Posterior cingulate gyrus (tissue), 11 donors: ENCODE measurements at regions not wholly inside any gene's neighbourhood (a gene's known extent, or its start where the extent isn't known, plus 50 kb on each side); places are given as distances from the start of the nearest gene placed in this dataset.

Experiments used
- DNase-seq, 10 donors: peaks; one replicate each; pipeline versions ENCODE4 v3.0.0 to v3.0.0-alpha.2; 2020 to 2021; ENCODE audit warnings: mixed read lengths in 3 of 10
- intact Hi-C: fragments of 100-400 bp; cut with DNase I; formaldehyde crosslinking; loops from one replicate; pipeline ENCODE4 v1.15.1; 2023

DNA sequence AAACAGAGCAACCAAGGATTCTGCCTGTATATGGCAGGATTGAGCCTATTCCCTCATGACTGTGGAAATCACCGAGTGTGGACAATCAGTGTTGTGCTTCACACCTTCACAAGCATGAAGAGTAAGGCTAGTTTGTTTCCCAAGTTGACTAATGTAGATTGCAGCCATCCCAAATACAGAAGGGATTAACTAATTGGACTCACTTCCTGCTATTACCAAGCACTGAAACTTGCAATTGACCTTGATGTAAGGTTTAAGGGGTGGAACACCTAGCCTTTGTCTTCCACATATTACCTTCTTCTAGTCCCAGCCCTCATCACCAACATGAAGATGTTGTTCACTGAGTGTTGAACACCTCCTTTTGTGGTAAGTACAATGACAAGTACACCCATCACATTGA lies 120.9 kb upstream of the RND3 start:
- intact Hi-C loops: no loop called here
- DNase-seq: no peak

DNA sequence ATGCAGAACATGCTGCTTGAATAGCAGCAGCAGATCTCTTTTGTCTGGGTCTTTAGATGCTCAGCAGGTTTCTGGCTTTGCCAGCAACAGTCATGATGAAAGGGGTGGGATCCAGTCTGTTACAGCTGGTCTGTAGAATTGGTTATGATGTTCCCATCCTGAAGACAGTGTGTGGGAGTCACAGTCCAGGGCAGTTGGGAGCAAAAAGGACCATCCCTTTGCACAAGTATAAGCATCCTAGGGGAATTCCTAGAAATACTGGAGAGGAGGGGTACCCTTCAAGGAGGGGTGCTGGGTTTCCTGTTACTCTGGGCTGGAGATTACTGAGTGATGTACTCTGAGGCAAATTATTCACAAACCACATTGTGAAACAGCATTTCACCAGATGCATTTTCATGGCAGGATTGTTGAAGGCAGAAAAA lies 119.9 kb upstream of the RND3 start:
- no peak for DNase-seq
- intact Hi-C loops: no loop called here

DNA sequence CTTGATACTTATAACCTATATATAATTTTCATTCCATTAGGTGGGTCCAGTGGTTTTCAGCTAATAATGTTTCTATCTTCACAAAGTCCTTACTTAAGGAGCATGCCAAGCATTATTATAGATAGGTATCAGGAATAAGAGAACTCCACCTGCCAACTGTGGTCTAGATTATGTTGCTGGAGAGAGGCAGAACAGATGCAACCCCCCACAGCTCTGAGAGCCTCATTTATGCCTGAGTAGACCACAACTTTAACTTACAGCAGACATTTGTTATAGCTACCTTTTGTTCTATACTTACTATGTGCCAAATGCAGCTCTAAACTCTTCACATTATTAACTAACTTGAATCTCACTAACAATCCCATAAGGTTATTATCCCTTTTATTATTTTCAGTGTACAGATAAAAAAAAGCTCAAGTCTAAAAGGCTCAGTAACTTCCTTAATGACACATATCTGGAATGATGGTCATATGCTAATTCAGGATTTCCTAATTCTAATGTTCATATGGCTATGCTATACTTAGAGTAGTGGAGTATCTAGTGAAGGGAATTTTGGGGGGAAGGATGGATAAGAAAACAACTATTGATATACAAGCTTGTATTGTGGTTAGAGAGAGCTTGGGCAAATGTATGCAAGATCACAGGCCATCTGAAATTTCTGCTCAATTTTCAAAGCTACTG lies 119.1 kb upstream of the RND3 start:
- no peak for DNase-seq
- intact Hi-C loops: no loop called here

DNA sequence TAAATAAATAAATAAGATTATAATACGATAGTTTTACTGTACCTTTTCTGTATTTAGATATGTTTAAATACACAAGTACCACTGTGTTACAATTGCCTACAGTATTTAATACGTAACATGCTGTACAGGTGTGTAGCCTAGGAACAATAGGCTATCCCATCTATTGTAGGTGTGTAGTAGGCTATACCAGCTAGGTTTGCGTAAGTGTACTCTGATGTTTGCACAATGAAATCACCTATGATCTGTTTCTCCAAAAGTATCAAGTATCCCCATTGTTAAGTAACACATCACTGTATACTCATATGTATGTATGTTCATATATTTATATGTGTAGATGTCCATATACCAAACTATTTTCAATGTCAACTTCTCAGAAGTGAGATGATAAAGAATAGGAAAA lies 118.2 kb upstream of the RND3 start:
- no peak for DNase-seq
- intact Hi-C loops: no loop called here

DNA sequence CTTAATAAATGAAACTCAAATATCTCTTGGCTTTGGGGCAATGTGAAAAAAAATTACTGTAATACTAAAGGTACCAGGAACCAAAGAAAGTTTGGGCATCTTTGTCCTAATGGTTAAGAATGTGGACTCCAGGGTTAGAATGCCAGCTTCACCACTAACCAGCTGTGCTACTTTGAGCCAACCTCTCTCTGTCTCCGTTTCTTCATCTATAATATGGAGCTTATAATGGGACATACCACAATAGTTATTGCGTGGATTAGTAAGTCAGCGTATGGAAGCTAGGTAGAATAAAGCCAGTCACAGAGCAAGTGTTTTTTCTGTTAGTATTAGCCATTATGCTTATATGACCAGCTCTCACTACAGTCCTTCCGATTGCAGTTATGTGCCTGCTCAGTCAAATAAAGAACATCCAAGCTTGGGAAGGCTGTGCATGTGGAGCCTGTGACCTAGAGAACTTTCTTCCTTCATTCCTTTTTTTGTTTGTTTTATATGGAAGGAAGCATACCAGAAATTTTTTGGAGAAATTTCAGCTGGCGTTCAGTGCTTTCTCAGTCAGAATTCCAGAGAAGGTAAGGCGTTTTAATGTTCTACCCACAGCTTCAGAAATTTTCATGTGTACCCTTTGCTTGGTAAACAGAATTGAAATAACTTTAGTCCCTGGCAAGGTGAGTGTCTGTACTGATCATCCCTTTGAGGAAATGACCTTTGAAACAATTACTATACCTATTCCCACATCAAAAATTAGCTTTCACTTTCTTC lies 114.0 kb upstream of the RND3 start:
- intact Hi-C loops: no loop called here
- no peak for DNase-seq

DNA sequence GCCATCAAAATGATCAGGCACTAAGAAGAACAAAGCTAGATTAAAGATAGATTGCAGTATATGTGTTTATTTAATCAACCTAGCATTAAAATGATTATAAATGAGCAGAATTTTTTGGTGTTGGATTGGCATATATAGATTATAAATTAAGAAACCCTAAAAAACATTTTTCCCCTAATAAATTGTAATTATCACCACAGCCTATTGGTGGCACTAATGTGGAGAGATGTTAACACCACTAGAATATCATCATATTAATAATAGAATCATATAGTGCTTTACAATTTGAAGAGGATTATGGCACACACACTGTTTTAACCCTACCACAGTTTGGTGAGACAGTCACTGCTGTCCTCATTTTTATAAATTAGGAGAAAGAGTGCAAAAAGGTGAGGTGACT lies 112.4 kb upstream of the RND3 start:
- DNase-seq: no peak

DNA sequence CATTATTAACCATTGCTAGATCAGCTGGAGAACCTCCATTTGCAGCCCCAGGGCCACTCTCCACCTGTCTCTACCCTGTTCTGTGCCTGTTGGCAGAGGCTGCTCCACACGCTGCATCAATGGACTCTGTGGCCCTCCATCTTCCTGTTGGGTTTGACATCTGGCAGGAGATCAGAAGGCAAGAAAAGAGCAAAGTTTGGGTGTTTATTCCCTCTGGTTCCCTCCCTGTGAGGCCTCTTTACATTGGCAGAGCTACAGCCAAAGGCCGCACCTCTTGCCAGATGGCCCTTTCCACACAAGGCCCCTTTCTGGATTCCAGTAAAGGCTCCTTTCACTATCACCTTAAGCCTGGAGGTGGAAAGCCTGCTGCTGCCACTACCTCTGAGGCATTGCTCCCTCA lies 110.9 kb upstream of the RND3 start:
- intact Hi-C loops: no loop called here
- DNase-seq: no peak

More for the DNA sequence above, 112.4 kb upstream of the RND3 start:
- intact Hi-C loops: no loop called here

DNA sequence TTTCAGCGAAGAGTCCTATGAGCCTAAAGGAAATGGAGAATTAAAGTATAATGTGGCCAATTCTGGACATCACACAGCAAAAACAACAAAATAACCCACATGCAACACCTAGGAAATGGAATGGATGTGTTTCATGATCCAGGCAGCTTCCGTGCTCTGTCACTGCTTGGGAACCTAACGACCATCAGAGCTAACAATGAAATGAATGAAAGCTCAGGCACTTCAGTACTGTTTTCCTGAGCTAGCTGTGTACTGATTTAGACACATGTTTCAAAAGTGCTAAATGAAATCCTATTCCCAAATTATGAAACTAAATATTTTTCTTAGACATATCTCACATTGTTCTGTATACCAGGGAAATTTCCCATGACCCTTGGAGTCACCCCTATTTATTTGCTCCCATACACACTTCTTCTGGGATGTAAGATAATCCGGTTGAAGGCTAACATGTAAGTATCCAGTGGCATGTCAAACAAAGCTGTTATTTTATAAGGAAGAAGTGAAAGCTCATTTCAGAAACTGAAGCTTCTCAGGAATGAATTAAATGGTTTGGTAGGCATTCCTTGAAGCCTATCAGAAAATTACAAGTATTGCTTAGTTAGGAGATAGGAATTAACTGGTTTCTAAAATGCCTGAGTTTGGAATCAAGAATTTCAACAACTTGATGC lies 108.5 kb upstream of the RND3 start:
- intact Hi-C loops: no loop called here
- no peak for DNase-seq

DNA sequence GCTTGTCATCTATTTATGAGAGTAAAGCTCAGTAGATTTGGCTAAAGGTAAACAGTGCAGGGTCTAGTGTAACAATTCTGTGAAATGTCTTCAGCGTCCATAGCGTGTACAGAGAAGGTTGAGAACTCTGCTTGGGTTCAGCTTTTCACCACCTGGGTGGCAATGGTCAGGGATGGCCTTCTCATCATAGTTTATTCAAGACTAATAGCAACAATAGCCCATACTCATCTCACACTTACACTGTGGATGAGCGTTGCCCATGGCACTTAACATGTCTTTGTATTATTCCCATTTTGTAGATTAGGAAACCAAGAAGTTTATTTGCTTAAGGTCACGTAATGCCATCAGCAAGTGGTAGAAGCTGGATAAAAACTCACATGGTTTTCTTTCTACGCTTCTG lies 106.8 kb upstream of the RND3 start:
- intact Hi-C loops: no loop called here
- DNase-seq: no peak

DNA sequence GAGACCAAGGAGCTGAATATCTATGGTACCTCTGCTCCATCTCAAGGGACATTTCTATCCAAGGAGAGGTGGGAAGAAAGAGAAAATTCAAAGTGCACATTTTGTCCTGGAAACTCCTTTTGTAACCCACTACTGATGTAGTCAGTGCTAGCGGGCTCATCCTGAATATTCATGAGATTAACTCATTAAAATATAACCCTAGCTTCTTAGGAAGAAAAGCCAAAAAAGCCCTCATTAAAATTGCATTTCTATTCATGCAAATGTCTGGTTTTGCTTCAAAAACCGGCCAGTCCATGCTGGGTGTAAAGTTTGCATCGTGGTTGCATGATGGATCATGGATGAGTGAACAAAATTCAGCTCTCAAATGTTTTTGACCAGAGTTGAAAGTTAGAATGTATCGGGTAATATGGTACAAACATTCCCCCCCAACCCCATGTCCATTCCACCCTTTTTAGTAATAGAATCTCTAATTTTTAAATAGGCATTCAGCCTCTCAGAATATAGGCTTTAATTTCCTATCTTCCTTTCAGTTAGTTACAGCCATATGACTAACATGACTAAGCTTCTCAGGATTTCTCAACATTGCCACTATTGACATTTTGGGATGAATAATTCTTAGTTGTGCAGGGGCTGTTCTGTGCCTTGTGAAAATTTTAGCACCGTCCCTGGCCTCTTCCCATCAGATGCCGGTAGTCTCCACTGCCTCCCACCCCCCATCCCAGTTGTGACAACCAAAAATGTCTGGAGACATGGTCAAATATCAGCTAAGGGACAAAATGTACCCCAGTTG lies 104.2 kb upstream of the RND3 start:
- DNase-seq: no peak

DNA sequence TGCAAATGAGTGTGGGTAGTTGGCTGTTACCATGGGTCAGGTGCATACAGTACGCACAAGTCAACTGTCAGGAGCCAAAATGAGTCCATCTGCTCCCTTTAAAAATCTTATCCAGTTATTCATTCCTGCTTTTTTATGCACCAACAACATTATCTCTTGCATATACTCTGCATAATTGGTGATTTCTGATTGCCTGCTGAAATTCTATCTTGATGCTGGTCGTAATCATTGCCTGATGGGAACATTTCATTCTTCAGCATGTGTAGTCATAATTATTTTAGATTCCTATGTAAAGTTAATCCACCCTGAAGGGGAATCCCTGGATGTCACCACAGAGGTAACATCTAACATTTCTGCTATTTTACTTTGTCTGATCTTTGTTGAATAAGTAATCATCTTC lies 102.2 kb upstream of the RND3 start:
- intact Hi-C loops: no loop called here
- no peak for DNase-seq

More for the DNA sequence above, 104.2 kb upstream of the RND3 start:
- intact Hi-C loops: no loop called here

DNA sequence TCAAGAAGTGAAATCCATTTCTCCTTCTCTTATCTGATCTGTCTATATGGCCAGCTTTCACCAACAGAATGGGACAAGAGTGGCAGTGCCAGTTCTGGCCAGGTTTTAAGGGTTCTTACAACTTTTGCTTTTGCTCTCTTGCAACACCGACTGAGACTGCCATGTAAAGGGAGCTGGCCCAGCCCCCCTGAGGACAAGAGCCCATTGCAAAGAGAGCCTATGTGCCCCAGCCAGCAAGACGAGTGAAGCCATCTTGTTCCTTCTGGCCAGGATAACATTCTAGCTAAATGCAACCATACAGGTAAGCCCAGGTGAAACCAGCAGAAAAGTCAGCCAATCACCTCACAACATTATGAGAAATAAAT lies 101.0 kb upstream of the RND3 start:
- DNase-seq: no peak
- intact Hi-C loops: no loop called here

DNA sequence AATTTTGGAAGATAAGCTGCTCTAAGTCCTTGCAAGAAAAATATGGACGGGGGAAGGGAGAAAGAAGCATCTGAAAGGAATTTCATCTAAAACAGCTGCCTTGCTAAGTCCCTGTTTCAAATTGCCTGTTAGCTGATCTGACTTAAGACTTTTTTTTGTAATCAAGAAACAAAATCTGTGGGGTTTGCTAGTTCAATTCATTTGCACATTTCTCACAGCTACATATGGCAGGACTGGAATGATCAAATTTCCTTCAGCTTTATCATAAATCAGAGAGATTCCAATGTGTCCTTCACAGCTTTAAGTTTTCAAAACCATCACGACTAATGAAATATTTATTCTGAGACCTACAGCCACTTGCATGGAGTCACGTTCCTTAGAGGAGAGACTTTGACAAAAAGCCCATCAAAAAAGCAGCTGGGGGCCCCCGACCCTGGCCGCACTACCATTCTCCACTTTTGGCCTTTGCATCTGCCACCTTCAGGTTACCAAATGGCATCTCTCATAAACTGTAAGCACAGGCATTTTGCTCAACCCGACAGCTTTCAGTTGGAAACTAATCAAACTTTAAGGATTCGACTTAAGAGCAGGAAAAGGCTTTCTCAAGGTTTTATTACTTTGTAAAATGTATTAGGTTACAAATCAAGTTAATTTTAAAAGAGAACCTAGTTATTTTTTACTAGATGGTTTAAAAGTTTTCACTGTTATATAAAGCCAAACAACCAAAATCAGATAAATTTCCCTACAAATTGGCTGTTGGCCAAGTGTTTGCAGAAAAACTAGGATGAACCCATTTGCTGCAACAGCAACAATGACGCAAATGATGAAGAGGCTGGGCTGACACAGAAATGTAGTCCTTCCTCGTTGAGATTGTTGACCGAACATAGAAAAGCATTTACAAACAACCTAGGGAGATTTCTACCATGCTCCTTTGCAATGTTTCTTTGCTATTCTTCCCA lies 100.4 kb upstream of the RND3 start:
- peak in 1 of 10 donors; percentile 51 for DNase-seq
- intact Hi-C loops: no loop called here

DNA sequence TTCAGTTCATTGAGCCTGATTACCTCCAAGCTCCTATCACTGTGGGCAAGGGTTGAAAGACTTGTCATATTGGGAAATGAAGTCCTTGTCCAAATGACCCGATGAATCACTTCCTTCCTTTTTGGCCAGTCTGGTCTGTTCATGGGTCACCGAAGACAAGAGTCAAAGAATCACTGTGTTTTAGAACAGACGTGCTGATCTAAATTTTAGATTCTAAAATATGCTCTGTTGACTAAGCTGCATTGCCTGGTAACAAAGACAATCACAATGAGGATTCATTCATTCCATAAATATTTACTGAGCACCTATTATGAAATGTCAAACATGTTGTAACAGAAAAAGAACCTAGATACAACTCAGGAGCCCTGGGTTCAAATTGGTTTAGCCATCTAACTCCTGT lies 99.4 kb upstream of the RND3 start:
- DNase-seq: no peak
- intact Hi-C loops: no loop called here

DNA sequence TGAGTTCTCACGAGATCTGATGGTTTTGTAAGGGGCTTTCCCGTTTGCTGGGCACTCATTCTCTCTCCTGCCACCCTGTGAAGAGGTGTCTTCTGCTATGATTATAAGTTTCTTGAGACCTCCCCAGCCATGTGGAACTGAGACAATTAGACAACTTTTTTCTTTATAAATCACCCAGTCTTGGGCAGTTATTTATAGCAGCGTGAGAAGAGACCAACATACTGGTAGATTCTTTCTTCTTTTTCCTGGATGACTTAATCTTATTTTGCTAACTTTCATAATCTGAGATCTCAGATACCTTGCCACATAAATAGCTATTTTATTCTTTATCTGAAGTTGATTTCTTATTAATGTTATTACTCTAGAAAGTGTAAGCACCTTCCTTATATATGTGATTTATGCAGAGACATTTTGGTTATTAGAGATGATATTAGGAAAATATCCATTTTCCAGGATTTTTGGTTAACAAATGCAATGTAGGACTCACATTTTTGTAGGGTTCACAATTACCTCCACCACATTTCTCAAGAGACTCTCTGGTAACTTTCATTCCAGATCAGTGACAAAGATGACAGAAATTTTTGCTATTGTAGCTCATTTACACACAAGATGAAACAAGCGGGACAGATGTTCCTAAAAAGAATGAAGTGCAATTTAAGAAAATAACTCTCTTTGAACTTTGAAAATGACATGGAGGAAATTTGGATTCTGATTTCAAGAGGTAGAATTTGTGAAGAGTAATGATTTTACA lies 97.9 kb upstream of the RND3 start:
- DNase-seq: no peak
- intact Hi-C loops: no loop called here

DNA sequence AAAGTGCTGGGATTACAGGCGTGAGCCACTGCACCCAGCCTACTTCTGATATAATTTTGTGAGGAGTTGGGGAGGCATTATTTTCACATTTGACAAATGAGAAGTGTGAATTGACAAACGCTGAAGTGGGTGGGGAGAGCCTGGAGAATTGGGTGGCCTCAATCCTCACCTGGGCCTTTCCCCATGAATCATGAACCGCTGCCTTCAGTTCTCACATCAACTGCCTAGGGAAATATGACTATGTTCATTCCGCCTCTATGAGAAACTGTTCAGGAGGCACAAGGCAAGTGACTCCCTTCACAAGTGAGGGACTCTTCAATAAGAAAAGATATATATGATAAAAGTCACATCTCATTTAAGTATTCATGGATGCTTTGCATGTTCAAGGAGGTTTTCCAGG lies 96.6 kb upstream of the RND3 start:
- intact Hi-C loops: no loop called here
- no peak for DNase-seq

DNA sequence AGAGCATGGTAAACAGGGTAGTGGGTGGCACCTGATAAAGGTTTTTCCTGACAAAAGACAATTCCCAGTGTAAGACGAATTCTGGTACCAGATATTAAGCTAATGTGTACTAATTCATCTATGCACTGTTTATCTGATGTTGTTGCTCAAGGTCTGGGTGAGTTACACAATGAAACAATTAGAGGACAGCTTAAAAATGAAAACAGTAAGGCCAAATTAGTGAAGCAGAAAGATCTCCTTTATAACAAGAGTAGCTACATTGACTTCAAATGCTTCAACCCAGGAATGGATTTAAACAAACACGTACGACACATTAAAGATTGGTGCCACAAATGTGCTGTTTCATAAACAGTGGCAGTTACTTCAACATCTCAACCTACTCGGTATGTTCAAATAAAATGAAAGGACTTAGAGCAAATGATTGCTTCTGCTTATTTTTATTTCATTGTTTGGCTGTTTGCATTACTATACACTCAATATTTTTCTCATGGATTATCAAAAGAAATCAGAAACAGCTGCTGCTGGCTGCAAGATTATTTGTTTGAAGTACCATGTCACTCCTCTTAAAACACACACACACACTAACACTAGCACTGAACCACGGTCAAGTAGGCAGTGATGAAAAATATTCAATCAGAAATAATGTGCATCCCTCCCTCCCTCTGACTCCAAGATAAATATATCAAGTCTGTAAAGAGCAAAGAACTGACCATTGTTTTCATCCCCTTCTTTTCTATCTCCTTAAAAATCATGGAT lies 94.4 kb upstream of the RND3 start:
- intact Hi-C loops: no loop called here

DNA sequence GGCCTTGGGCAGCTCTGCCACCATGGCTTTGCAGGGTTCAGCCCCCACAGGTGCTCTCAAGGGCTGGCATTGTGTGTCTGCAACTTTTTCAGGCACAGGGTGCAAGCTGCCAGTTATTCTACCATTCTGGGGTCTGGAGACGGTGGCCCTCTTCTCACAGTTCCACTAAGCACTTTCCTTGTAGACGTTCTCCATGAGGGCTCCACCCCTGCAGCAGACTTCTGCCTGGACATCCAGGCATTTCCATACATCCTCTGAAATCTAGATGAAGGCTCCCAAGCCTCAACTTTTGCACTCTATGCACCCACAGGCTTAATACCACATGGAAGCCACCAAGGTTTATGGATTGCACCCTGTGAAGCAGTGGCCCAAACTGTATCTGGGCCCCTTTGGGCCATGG lies 91.0 kb upstream of the RND3 start:
- intact Hi-C loops: no loop called here
- DNase-seq: no peak

More for the DNA sequence above, 94.4 kb upstream of the RND3 start:
- DNase-seq: no peak

DNA sequence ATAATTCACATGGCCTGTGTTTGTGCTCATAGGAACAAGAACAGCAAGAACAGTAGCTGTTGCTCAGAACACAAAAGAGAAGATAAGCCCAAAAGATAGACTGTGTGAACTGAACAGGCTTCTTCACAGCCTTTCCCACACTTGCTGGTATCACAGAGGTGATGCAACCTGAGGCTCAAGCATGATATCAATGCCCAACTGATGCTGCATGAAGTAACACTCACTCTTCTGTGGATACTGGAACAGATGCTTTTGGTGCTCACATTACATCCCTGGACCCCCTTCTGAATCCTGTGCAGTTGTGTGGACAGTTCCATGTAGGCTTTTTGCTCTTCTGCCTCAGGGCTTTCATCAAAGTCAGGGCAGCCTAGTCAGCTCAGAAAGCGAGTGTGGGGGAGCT lies 88.4 kb upstream of the RND3 start:
- intact Hi-C loops: no loop called here
- no peak for DNase-seq
